GM21528 (cell line): ENCODE measurements at regions not wholly inside any gene's neighbourhood (a gene's known extent, or its start where the extent isn't known, plus 50 kb on each side); places are given as distances from the start of the nearest gene placed in this dataset.

Experiments
- ATAC-seq: cut with Tn5 transposase; IDR thresholded peaks from one replicate; pipeline ENCODE4 v1.9.1; 2021; ENCODE audit warnings: mild to moderate bottlenecking, moderate library complexity; ENCODE audit not compliant: unreplicated experiment, low FRiP score

GRCh38 chr18:22838221-22838620 lies 94.9 kb upstream of the RBBP8 start:
- no peak for ATAC-seq

GRCh38 chr18:22838639-22839277 lies 94.4 kb upstream of the RBBP8 start:
- no peak for ATAC-seq

DNA sequence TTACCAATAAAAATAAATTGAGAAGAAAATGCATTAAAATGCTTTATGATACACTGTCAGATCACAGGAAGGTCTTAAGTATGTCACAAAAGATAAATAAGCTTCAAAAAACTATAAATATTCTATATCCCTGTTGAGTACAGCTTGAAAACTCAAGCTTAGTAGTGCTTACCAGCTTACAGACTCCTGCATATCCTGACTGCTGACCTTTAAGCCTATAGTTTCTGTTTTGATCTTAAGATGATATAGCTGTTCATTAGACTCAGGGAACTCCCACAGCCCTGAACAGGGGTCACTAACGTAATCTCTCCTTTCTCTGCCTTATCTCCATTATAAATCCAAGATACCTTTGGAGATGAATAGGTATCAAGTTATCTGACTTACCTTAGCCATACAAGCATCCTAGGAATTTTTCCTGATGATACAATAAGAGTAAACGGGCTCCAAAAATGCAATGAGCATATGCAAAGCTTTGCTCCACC lies 93.7 kb upstream of the RBBP8 start:
- no peak for ATAC-seq

DNA sequence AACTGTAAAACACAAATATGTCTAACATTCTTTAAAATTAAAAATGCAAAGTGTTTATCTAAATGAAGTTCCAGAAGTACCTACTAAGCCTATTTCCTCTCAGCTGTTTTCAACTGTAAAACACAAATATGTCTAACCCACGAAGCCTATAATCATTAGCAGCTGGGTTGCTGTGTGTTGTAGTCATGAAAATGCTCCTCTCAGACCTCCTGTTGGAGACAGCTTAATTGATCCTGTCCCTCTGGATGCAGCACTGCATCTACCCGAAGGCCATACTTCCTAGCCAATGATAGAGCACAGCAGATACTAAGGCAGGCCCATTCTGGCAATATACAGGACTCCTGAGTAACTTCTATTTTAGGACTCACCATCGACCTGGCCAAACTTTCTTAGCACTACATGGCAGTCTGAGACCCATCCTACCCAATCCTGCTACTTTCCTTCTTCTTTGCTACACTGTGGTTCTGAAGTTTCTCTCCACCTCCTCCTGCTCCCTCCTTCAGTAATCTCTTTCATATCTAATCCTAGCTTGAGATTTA lies 92.5 kb upstream of the RBBP8 start:
- no peak for ATAC-seq

DNA sequence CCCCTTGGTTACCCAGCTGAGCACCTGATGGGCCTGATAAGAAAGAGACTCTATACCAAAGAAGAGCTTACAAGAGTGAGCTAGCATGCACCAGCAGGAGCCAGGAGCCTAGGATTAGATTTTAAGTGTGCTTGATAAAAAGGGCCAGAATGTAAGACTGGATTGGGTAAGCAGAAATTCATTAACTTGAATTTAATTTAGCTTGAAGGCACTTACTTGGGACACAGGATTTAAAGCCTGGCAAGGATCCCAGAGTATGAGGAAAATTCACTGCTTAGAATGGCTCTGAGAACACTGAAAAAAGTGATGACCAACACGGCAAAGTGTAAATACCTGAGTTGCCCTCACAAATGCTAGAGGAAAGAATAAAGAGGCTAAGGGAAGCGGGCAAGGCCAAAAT lies 91.3 kb upstream of the RBBP8 start:
- ATAC-seq: no peak

- ATAC-seq: no peak
These were observed 88.9 kb upstream of the RBBP8 start for GRCh38 chr18:22844190-22844589.

DNA sequence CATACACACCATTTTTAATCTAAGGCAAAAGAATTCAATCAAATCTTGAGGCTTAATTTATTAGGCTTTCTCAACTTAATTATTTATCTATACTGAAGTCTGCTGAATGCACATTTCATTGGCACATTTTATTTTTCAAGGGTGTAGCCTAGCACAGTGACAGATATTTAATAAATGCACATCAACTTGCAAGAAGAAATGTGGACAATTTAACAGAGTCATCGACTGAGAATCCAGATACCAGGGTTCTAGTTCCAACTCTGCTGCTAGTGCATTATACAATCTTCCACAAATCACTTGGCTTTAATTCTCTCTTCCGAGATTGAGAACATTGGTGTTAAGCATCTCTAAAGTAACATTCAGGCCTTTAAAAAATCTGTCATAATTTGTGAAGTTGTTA lies 88.5 kb upstream of the RBBP8 start:
- no peak for ATAC-seq

GRCh38 chr18:22846088-22846683 lies 86.9 kb upstream of the RBBP8 start:
- ATAC-seq: no peak

GRCh38 chr18:22846697-22847096 lies 86.4 kb upstream of the RBBP8 start:
- ATAC-seq: no peak

DNA sequence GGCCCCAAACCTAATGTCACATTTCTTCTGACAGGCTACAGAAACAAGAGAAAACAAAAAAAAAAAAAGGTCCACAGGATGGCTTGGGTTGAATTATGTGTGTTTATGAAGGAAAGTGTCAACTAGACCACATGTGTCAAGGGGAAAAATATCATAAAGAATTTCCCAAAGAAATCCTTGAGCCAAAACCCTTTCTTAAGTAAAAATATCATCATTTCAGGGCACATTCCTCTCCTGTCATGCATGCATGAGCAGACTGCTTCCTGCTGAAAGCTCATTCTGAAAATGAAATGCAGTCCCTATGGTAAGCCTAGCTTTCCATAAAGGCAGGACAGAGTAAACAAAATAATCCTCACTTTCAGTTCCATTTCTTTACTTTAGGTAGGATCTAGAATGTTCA lies 85.7 kb upstream of the RBBP8 start:
- ATAC-seq: no peak

GRCh38 chr18:22847867-22848451 lies 85.2 kb upstream of the RBBP8 start:
- no peak for ATAC-seq

- no peak for ATAC-seq
These were observed 84.5 kb upstream of the RBBP8 start for GRCh38 chr18:22848615-22849014.

GRCh38 chr18:22856870-22857269 lies 76.3 kb upstream of the RBBP8 start:
- no peak for ATAC-seq

GRCh38 chr18:22858121-22858520 lies 75.0 kb upstream of the RBBP8 start:
- ATAC-seq: no peak

DNA sequence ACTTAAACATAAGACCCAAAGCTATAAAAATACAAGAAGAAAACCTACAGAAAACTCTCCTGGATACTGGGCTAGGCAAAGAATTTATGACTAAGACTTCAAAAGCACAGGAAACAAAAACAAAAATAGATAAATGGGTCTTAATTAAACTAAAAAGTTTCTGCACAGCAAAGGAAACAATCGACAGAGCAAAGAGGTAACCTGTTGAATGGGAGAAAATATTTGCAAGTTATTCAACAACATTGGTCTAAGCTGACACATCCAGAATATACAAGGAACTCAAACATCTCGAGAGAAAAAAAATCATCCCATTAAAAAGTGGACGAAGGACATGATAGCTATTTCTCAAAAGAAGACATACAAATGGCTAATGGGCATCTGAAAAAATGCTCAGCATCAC lies 72.3 kb upstream of the RBBP8 start:
- ATAC-seq: no peak

DNA sequence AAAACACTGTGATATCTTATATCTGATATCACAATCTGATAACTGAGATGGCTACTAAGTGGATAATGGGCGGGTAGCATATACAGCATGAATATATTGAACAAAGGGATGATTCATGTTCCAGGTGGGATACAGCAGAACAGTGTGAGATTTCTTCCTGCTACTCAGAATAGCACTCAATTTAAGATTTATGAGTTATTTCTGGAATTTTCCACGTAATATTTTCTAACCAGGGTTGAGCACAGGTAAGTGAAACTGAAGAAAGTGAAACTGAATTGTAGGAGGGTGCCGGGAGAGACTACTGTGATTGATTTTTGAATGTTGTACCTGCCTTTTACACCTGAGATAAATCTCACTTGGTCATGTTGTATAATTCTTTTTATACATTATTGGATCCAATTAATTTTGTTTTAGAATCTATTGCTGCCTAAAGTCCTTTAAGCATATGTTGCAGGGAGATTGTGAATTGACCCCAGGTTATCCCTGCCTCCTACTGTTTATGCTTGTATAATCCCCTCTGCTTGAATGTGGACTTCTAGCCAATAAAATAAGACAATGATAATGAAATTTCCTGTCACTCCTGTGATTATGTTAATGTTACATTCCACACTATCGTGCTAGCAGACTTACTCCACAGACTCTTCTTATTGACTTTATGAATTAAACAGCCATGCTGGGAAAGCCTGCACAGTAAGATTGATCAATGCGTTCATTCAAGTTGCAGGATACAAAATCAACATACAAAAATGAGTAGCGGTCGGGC lies 67.6 kb upstream of the RBBP8 start:
- no peak for ATAC-seq

GRCh38 chr18:22868831-22869230 lies 64.3 kb upstream of the RBBP8 start:
- no peak for ATAC-seq

DNA sequence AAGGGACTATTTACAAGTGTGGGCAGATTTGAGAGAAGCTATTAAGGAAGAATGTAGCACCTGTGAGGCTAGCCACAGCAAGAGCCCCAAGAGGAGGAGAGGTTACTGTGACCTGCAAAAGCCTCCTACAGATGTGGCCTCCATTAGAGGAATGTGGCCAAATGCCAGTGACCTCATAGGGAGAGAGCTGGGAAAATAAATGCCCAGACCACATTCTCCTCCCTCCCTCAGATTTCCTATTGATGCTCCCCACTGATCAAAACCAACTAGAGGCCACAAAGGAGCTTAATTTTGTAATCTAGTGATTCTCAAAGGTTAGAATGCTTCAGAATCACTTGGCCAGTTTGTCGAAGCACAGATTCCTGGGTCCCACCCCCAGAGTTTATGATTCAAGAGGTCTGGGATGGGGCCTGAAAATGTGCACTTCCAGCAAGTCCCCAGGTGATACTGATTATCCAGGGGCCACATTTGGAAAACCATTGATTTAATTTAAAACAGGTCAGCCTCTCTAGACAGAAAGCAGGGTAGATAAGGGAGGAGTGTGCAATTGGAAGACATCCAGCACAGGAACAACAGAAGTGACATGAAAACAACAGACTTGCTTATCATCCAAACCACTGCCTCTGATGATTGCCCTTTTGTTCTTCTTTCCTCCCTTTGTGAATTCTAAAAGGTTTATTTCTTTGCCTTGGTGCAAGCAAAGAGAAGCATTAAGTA lies 61.2 kb upstream of the RBBP8 start:
- ATAC-seq: no peak

DNA sequence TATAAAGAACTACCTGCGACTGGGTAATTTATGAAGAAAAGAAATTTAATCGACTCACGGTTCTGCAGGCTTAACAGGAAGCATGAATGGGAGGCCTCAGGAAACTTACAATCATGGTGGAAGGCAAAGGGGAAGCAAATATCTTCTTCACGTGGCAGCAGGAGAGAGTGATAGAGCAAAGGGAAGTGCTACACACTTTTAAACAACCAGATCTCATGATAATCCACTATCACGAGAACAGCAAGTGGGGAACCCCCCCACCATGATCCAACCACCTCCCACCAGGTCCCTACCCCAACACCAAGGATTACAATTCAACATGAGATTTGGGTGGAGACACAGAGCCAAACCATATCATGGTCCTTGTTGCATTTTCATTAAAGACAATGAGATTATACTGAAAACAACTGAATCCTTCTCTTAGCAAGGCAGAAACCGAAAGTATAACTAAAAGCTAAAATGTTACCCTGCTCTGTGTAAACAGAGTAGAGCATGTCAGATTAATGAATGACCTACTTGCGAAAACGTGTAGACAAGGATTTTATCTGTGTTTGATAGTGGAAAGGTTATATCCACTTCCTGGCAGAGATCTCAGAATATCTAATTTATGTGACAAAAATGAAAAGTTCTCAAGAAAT lies 60.1 kb upstream of the RBBP8 start:
- ATAC-seq: peak; percentile 63

- ATAC-seq: no peak
These were observed 53.8 kb upstream of the RBBP8 start for GRCh38 chr18:22879293-22879692.
